ENCODE measurements at regions not wholly inside any gene's neighbourhood (a gene's known extent, or its start where the extent isn't known, plus 50 kb on each side); places are given as distances from the start of the nearest gene placed in this dataset.

DNA sequence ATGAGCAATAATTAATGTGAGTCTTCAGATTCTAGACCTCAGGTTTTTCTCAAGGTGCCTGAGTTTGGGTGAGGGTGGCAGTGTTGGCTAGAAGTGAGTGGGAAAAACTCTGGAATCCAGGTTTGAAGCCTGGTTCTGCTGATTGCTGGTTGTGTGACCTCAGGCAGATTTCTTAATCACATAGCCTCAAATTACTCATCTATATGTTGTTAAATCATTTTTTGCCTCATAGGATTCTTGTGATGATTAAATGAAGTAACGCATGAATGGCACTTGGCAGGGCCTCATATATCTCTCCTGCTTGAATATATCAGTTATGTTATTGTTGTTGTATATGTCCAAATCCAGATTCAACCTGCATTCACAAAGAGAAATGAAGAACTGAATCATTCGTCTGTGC is 60.5 kb downstream of the NR2F2 start:
- no peak for DNase-seq

DNA sequence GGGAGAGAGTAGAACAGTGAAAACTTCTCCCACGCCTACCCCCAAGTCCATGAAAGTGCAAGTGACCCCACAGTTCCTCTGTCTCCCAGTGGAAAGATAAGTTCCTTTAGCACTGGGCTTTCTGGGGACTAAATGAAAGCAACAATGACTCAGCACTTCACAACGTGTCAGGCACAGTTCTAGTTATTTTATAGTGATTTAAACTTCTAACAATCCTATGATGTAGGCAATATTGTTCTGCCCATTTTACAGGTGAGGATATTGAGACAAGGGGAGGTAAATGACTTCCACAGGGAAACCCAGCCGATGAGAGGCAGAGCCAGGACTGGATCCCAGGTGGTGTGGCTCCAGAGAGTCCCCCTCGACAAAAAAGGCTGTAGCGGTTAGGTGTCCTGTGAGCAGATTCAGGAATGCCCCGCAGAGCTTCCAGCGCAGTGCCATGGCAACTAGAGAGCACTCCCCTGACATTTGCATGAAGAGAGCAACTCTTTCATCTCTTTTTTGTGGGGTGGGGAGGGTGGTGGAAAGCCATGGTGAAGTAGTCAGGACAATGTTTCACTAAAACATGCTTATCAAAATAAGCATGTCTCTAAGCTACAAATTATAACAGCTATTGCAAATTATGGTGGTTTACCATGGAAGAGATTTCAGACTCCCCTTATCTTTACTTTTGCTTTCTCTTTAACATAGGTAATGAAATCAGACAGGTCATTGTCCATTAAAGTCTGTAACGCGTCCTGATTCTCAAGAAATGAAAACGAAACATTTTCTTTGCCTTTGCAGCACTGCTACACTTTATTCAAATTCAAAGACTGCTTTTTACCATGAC is 62.1 kb downstream of the NR2F2 start:
- DNase-seq, result no peak

DNA sequence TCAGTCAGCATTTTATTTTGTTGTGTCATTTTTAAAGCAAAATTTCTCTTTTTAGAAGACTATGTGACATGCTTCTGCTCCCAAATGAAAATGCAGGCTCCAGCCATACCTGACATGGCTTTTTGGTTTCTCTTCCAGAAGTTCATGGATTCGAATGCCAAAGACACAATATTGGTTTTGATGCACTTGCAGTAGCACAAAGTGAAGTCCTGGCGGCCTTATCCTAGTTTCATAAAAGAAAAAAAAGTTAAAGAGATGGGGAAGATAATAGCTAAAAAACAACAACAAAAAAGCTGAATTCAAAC is 62.7 kb downstream of the NR2F2 start:
- no peak for DNase-seq

- DNase-seq, result no peak
These were observed 65.2 kb downstream of the NR2F2 start for GRCh38 chr15:96395687-96396086.

DNA sequence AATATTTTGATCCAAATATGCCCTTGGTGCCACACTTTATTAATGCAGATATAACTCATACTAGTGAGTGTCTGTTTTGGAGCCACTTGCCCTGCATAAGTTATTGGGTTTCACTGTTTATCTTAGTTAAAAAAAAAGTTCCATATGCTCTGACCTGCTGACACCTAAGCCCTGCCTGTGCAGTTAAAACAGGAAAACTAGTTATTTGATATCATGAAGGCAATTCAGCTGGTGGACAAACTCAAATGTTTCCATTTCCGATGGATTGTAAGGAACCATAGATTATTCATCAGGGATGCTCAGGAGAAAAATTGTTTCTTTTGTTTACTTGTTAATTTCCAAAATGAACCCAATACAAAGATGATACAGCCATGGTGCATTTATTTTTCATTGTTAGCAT is 68.3 kb downstream of the NR2F2 start:
- no peak for DNase-seq

DNA sequence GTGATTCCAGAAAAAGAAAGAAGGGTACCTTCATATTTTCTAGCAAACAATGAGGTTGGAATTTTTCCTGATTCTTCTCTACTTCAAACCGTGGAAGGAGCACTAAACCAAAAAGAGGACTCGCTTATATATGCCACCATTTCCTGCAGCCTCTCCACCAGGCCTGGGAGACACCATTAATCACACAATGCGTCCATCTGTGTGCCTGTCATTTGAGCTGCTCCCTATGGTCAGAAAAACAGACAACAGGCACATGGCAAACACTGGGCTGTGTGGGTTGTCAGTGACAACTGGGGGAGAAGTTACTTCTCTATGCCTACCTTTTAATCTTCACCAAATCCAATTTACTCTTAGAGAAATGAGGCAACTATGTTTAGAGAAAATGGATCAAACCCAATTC is 71.9 kb downstream of the NR2F2 start:
- DNase-seq, result no peak

DNA sequence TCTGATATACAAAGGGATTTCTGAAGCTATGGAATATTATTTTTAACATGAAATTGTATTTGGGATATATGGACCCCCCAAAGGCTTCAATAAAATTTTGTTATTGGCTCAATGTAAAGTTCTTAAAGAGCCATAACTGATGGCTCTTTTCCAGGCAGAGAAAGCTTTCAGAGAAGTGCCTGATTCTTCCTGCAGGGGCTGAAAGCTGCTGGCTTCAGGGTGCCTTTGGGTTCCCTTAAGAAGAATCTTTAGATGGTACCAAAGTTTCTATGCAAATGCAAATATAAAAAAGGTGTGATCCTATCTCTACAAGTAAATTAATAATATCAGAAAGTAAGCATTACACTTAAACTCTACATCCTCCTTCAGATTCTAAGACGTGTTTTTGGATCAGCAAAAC is 72.6 kb downstream of the NR2F2 start:
- DNase-seq, result no peak

DNA sequence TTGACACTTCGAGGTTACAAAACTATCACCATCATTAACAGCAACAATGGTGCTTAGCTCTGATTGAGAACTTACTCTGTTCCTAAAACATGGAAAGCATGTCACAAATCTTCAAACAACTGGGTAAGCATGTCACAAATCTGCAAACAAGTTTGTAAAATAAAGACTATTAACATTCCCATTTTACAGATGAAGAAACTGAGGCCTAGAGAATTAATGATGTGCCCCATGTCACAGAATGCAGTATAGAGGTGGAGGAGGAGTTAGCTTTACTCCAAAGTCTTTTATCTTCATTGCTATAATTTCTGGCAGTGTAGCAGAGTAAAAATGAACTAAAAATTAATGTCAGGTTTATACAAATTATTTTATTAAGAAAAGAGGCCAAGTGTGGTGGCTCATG is 73.4 kb downstream of the NR2F2 start:
- DNase-seq, result no peak

DNA sequence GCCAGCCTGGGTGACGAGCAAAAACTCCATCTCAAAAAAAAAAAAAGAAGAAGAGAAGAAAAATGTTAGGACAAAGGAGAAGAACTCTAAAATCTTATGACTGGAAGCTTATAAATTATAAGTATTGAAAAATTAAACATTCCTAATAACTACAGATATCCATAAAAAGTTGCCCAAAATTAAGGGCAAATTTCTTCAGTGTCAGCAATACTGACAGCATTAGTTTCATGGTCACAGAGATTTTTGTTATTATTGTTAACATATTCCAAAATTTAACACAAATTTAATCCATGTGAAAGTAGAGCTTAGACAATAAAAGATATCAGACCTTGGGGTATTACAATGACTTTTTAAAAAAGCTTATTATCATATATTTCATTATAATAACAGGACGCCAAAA is 74.1 kb downstream of the NR2F2 start:
- no peak for DNase-seq

DNA sequence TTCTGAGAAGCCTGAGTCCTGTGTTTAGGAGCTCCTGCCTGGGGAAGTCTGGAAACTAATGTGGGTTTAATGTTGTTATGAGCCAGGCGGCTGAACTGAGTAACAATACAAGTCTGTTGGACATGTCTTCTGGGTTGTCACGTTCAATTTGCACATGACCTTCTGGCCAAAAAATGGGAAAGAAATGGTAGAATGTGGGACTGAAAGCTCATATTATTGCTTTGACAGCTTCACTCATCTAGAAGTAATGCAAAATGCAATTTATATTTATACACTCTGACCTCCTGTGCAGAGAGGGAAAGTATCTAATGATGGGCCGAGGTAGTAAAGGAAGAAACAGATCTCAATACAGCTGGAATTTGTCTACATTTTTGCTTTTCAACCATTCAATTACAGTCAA is 75.8 kb downstream of the NR2F2 start:
- DNase-seq, result no peak

- DNase-seq, result no peak
These were observed 76.2 kb downstream of the NR2F2 start for GRCh38 chr15:96406701-96407100.

- no peak for DNase-seq
These were observed 77.0 kb downstream of the NR2F2 start for GRCh38 chr15:96407482-96407881.

GRCh38 chr15:96408591-96409183 is 78.2 kb downstream of the NR2F2 start:
- no peak for DNase-seq

DNA sequence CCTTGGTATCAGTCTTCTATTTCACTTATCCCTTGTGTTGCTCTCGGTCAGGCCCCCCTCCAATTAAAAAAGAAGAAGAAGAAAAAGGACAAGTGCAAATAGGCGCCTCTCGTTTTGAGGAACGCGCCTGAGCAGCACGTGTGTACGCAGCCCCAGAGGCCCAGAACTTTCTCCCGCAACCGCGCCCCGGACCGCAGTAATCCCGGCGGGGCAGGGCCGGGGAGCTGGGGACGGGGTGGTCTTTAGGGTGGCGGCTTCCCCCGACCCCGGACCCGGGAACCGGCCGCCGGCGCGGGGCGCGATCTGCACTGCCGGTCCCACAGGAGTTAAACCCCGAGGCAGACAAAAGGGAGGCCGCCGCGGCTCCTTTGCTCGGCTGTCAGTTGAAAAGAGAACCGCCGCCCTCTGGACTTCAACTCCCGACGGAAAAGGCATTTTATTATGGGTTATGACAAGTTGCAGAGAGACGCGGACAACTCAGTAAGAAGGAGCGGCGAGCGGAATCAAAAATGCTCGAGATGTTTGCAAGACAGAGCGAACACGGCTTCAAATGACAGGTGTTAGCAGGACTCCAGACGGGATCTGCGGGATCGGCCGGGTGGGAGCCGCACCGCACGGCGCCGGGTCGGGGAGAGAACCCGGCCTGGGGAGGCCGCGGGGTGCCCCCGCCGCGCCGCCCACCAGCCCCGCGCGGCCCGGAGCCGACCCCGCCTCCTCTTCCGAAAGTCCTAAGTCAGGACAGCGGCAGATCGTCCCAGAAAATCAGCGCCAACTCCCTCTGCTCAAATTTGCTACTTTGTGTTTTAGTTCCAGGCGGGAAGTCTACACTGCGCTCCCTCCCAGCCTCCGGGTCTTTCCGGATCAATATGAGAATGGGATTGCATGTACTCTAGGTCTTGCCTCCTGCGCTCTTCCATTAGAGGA is 79.0 kb downstream of the NR2F2 start:
- DNase-seq, result no peak

- DNase-seq, result no peak
These were observed 79.9 kb downstream of the NR2F2 start for GRCh38 chr15:96410175-96411055.

- no peak for DNase-seq
These were observed 80.8 kb downstream of the NR2F2 start for GRCh38 chr15:96411056-96412031.

GRCh38 chr15:96412045-96412905 is 81.8 kb downstream of the NR2F2 start:
- DNase-seq, result no peak

- no peak for DNase-seq
These were observed 82.4 kb downstream of the NR2F2 start for GRCh38 chr15:96412906-96413231.

DNA sequence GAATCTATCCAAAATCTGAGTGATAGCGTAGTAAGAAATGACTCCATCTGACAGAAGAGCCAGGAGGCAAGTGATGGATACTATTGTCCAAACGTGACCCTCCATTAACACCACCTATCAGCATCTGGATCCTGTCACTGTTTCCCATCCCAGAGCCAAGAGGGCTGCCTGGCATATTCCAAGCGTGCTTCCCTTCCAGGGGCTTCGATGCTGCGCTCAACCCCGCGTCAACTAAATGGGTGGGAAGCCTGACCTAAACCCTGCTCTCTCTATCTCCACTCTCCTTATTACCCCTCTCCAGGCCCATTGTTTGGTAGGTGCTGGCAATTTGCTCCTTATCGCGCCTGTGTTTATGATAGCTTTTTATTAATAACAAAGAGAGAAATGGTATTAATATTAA is 83.2 kb downstream of the NR2F2 start:
- no peak for DNase-seq

- DNase-seq, result no peak
These were observed 84.4 kb downstream of the NR2F2 start for GRCh38 chr15:96414875-96415274.
